ENCODE measurements at regions not wholly inside any gene's neighbourhood (a gene's known extent, or its start where the extent isn't known, plus 50 kb on each side); places are given as distances from the start of the nearest gene placed in this dataset.
"Not testable (repeated sequence)": the region's sequence is repeated elsewhere in the genome, so short reads cannot be mapped to it uniquely, and the experiment has no call there.

GRCh38 chr15:21261396-21261964 is 178.8 kb downstream of the POTEB3 start:
- TF ChIP-seq ZFX (IDR thresholded peaks at IDR 0.05): no peak
- no peak for TF ChIP-seq CTCF (conservative IDR thresholded peaks at IDR 0.05)
- peak overlapping the region; percentile 41 for H3K27ac ChIP-seq

GRCh38 chr15:21260966-21261395 is 179.3 kb downstream of the POTEB3 start:
- H3K27ac ChIP-seq: peak overlapping the region; percentile 41
- no peak for TF ChIP-seq ZFX (IDR thresholded peaks at IDR 0.05)
- TF ChIP-seq CTCF (conservative IDR thresholded peaks at IDR 0.05): no peak

GRCh38 chr15:21258635-21259034 is 181.7 kb downstream of the POTEB3 start:
- H3K27ac ChIP-seq: not testable (repeated sequence)

GRCh38 chr15:21249508-21250019 is 190.7 kb downstream of the POTEB3 start:
- H3K27ac ChIP-seq: not testable (repeated sequence)

Data from C4-2B (cell line).